Caco-2 (cell line): ENCODE measurements at regions not wholly inside any gene's neighbourhood (a gene's known extent, or its start where the extent isn't known, plus 50 kb on each side); places are given as distances from the start of the nearest gene placed in this dataset.

Source experiments
- BruUV-seq: library from RNA; stranded (reverse); fragments of 400-500 nt; replicated peaks from 2 replicates; lab custom pipeline; 2021; lab: Mats Ljungman, UMichigan
- CTCF ChIA-PET: fragments of 300-600 bp; sonication (Branson Sonifier 250); formaldehyde crosslinking; loops from one replicate; lab custom pipeline; 2022; ENCODE audit warnings: antibody characterized with exemption; lab: Charles Lee
- POLR2A ChIA-PET: fragments of 300-600 bp; sonication (Branson Sonifier 250); formaldehyde crosslinking; loops from one replicate; lab custom pipeline; 2022; ENCODE audit warnings: antibody characterized with exemption; lab: Charles Lee
- DNase-seq, 2 experiments: peaks; one replicate each; pipeline versions ENCODE4 v3.0.0 to v3.0.0-alpha.2; 2020 to 2022
- H3K27me3 ChIP-seq: replicated peaks from 2 replicates; pipeline ENCODE4 v1.6.0; 2011; ENCODE audit warnings: low read length; ENCODE audit not compliant: control insufficient read depth, insufficient read depth
- H3K36me3 ChIP-seq: 2 replicates; pipeline ENCODE4 v1.5.1; 2011; ENCODE audit warnings: low read length; ENCODE audit not compliant: control insufficient read depth, insufficient read depth
- H3K4me1 ChIP-seq: fragments of 250-450 bp; sonication (Bioruptor Pico); 2 replicates; pipeline ENCODE4 v1.5.1; 2020; ENCODE audit warnings: mild to moderate bottlenecking
- H3K4me3 ChIP-seq: 2 replicates; pipeline ENCODE4 v1.5.1; 2011; ENCODE audit warnings: low read depth, mild to moderate bottlenecking, control low read depth, low read length
- H3K9me3 ChIP-seq: fragments of 250-450 bp; sonication (Bioruptor Pico); 2 replicates; pipeline ENCODE4 v1.5.1; 2020; ENCODE audit warnings: mild to moderate bottlenecking, moderate library complexity
- H3K27ac Mint-ChIP-seq: one replicate; pipeline ENCODE4 v1.8.0; 2022; ENCODE audit warnings: mixed read lengths; ENCODE audit not compliant: unreplicated experiment
- H3K27me3 Mint-ChIP-seq: one replicate; pipeline ENCODE4 v1.8.0; 2022; ENCODE audit warnings: mixed read lengths; ENCODE audit not compliant: insufficient read depth, unreplicated experiment
- H3K36me3 Mint-ChIP-seq: one replicate; pipeline ENCODE4 v1.8.0; 2022; ENCODE audit warnings: mild to moderate bottlenecking, mixed read lengths; ENCODE audit not compliant: insufficient read depth, unreplicated experiment
- H3K4me1 Mint-ChIP-seq: one replicate; pipeline ENCODE4 v1.8.0; 2022; ENCODE audit warnings: low read depth, mixed read lengths; ENCODE audit not compliant: unreplicated experiment
- H3K4me3 Mint-ChIP-seq: one replicate; pipeline ENCODE4 v1.8.0; 2022; ENCODE audit warnings: mild to moderate bottlenecking, moderate library complexity, mixed read lengths; ENCODE audit not compliant: unreplicated experiment
- H3K9me3 Mint-ChIP-seq: one replicate; pipeline ENCODE4 v1.8.0; 2022; ENCODE audit warnings: mixed read lengths; ENCODE audit not compliant: unreplicated experiment
- intact Hi-C: fragments of 100-400 bp; cut with micrococcal nuclease; formaldehyde crosslinking; loops from one replicate; pipeline ENCODE4 v1.10.0; 2022; ENCODE audit not compliant: unreplicated experiment
- TF ChIP-seq, protein P1 (sequence below), 2 experiments: fragments of 200-600 bp in 1 of 2; IDR thresholded peaks; 1 replicate in 1 of 2; 2 replicates in 1 of 2; pipeline versions ENCODE4 v1.5.1 to v1.8.0; 2011 to 2022; ENCODE audit warnings: antibody characterized with exemption in 1 of 2, control low read depth in 1 of 2, inconsistent platforms in 1 of 2, low read depth in 1 of 2, low read length in 1 of 2, mild to moderate bottlenecking in 1 of 2, moderate library complexity in 1 of 2; ENCODE audit not compliant: insufficient read depth in 1 of 2, severe bottlenecking in 1 of 2, unreplicated experiment in 1 of 2

DNA sequence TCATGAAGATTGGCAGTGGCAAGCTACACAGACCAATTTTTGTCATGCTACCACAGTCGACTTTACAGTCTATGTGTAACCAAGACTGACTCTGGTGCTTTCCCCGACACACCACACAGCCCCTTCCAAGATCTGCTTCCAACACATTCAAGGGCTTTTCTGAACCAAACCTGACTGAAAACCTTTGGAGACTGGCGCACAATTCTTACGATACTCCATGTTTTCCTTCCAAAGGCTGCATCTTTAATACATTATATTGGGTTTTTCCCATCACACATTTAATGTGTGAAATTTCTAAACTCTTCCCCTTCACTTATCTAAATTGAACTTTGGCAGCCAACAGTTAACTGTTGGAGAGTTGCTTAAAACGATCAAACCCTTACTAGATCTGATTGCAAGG, 127.7 kb upstream of the SOX5 start:
- ChIA-PET POLR2A (no interaction called here), CTCF (no interaction called here)
- BruUV-seq: no TSS peak
- Histone ChIP-seq H3K4me1 (peaks cover 60% of the 10 kb centered on the region), H3K4me3 (no peak overlapping the region), H3K36me3 (no peaks in the 10 kb centered on the region), H3K9me3 (no peaks in the 10 kb centered on the region), H3K27me3 (no peaks in the 10 kb centered on the region)
- TF ChIP-seq, protein P1, sequence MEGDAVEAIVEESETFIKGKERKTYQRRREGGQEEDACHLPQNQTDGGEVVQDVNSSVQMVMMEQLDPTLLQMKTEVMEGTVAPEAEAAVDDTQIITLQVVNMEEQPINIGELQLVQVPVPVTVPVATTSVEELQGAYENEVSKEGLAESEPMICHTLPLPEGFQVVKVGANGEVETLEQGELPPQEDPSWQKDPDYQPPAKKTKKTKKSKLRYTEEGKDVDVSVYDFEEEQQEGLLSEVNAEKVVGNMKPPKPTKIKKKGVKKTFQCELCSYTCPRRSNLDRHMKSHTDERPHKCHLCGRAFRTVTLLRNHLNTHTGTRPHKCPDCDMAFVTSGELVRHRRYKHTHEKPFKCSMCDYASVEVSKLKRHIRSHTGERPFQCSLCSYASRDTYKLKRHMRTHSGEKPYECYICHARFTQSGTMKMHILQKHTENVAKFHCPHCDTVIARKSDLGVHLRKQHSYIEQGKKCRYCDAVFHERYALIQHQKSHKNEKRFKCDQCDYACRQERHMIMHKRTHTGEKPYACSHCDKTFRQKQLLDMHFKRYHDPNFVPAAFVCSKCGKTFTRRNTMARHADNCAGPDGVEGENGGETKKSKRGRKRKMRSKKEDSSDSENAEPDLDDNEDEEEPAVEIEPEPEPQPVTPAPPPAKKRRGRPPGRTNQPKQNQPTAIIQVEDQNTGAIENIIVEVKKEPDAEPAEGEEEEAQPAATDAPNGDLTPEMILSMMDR (IDR thresholded peaks at IDR 0.05; ENCODE audit: insufficient read depth in 1 of 2, low read depth in 1 of 2, low read length in 1 of 2, severe bottlenecking in 1 of 2, unreplicated experiment in 1 of 2): no peak
- no peaks in the 10 kb centered on the region for H3K9me3 Mint-ChIP-seq
- DNase-seq: no peak
- H3K27ac Mint-ChIP-seq: no peak overlapping the region
- no peaks in the 10 kb centered on the region for H3K27me3 Mint-ChIP-seq
- H3K36me3 Mint-ChIP-seq: no peaks in the 10 kb centered on the region
- intact Hi-C loops: no loop called here
- H3K4me1 Mint-ChIP-seq: peaks cover 52% of the 10 kb centered on the region
- H3K4me3 Mint-ChIP-seq: no peak overlapping the region

DNA sequence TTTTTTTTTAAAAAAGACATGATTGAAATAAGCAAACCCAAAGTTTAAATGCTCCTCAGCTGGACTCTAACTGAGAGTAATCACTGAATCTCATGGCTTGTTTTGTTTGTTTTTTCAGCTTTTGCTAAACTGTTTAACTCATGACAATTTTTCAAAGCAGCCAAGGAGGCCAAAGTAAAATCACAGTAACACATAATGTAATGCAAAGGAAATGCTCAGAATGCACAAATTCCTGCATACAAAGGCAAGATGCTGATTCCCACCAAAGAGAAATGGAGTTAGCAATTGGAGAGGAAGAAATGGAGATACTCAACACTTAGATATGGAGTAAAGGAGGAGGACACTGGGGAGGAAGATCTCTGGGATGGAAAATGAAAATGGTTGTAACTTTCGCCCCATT, 126.2 kb upstream of the SOX5 start:
- H3K4me1 Mint-ChIP-seq: peaks cover 42% of the 10 kb centered on the region
- no peak for DNase-seq
- intact Hi-C loops: no loop called here
- CTCF ChIA-PET: no interaction called here
- peaks cover 48% of the 10 kb centered on the region for H3K4me1 ChIP-seq
- H3K27me3 Mint-ChIP-seq: no peaks in the 10 kb centered on the region
- H3K4me3 Mint-ChIP-seq: no peak overlapping the region
- no peaks in the 10 kb centered on the region for H3K9me3 ChIP-seq
- TF ChIP-seq, protein P1 (IDR thresholded peaks at IDR 0.05; ENCODE audit: insufficient read depth in 1 of 2, low read depth in 1 of 2, low read length in 1 of 2, severe bottlenecking in 1 of 2, unreplicated experiment in 1 of 2): no peak
- H3K36me3 Mint-ChIP-seq: no peaks in the 10 kb centered on the region
- H3K4me3 ChIP-seq: no peak overlapping the region
- POLR2A ChIA-PET: no interaction called here
- H3K27me3 ChIP-seq: no peaks in the 10 kb centered on the region
- H3K36me3 ChIP-seq: no peaks in the 10 kb centered on the region
- no TSS peak for BruUV-seq
- H3K9me3 Mint-ChIP-seq: no peaks in the 10 kb centered on the region
- H3K27ac Mint-ChIP-seq: no peak overlapping the region

DNA sequence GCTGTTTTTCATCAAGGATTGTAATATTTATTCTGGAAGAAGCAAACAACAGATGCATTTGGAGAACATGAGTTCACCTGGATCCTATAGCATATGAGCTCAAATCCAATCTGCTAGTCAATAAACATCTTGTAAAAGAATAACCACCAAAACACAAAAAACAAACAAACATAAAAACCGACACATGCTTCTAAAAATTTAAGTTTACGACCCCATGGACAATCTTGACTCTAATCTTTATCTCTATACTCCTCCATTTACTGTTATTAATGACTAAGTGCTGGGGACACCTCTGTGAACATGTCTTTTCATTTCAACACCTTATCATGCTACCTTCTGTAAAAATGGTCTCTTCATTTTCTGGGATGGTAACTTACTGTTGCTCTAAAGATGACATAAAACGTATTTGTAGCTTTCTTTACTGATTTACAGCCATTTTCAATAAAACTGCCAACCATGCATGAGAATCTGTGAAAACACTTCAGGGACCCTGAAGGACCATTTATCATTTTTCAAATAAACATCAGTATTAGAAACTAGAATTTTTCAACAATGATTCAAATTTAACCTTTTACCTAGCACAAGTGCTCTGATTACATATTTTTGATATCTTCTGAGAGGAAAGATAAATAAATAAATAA, 123.8 kb upstream of the SOX5 start:
- DNase-seq: no peak
- Mint-ChIP-seq H3K9me3 (no peaks in the 10 kb centered on the region), H3K27me3 (no peaks in the 10 kb centered on the region), H3K4me3 (no peak overlapping the region), H3K27ac (no peak overlapping the region), H3K4me1 (peaks cover 50% of the 10 kb centered on the region), H3K36me3 (no peaks in the 10 kb centered on the region)
- H3K36me3 ChIP-seq: no peaks in the 10 kb centered on the region
- intact Hi-C loops: no loop called here
- BruUV-seq: no TSS peak
- ChIA-PET CTCF (no interaction called here), POLR2A (no interaction called here)
- H3K9me3 ChIP-seq: no peaks in the 10 kb centered on the region
- H3K4me3 ChIP-seq: no peak overlapping the region
- peaks cover 41% of the 10 kb centered on the region for H3K4me1 ChIP-seq
- TF ChIP-seq, protein P1 (IDR thresholded peaks at IDR 0.05; ENCODE audit: insufficient read depth in 1 of 2, low read depth in 1 of 2, low read length in 1 of 2, severe bottlenecking in 1 of 2, unreplicated experiment in 1 of 2): no peak
- no peaks in the 10 kb centered on the region for H3K27me3 ChIP-seq
